ENCODE measurements at regions not wholly inside any gene's neighbourhood (a gene's known extent, or its start where the extent isn't known, plus 50 kb on each side); places are given as distances from the start of the nearest gene placed in this dataset.
A peak's percentile ranks its signal among the peaks of the same experiment; 100 is the strongest.

DNA sequence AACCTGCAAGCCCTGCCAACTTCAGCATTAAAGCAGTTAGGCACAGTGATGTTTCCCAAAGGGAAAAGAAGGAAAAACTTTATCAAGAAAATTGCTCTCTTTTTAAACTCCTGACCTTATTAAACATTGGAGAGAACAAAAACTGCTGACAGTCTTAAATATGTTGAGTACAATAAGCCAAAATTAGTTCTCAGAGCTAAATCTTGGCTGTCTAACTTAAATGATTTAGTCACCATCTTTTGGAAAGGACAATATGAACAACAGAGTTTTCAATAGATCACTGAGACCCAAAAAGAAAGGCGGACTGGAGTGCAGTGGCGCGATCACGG is 70.8 kb downstream of the DUSP6 start:
- H2AFZ ChIP-seq (ENCODE audit: low read depth), result no peak overlapping the region
- ChIA-PET CTCF (interaction anchor here (2.5 kb wide), 1 partner anchor 264 kb away, joined by 7 read pairs; no protein-coding TSS in a partner anchor), POLR2A (no interaction called here)
- no peaks in the 10 kb centered on the region for H3K9me3 ChIP-seq
- WGBS (ENCODE audit: low lambda C conversion rate), result 99% methylated on average over 4 of the region's 4 CpGs
- TF ChIP-seq, protein P1, sequence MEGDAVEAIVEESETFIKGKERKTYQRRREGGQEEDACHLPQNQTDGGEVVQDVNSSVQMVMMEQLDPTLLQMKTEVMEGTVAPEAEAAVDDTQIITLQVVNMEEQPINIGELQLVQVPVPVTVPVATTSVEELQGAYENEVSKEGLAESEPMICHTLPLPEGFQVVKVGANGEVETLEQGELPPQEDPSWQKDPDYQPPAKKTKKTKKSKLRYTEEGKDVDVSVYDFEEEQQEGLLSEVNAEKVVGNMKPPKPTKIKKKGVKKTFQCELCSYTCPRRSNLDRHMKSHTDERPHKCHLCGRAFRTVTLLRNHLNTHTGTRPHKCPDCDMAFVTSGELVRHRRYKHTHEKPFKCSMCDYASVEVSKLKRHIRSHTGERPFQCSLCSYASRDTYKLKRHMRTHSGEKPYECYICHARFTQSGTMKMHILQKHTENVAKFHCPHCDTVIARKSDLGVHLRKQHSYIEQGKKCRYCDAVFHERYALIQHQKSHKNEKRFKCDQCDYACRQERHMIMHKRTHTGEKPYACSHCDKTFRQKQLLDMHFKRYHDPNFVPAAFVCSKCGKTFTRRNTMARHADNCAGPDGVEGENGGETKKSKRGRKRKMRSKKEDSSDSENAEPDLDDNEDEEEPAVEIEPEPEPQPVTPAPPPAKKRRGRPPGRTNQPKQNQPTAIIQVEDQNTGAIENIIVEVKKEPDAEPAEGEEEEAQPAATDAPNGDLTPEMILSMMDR (IDR thresholded peaks at IDR 0.05), result no peak
- TF ChIP-seq TCF12 (IDR thresholded peaks at IDR 0.05) (no peak), RCOR1 (IDR thresholded peaks at IDR 0.05; ENCODE audit: low read length) (no peak), ELF1 (IDR thresholded peaks at IDR 0.05) (no peak), EZH2phosphoT487 (IDR thresholded peaks at IDR 0.05; ENCODE audit: borderline replicate concordance, low read depth) (no peak), TEAD4 (IDR thresholded peaks at IDR 0.05; ENCODE audit: borderline replicate concordance, insufficient read depth) (no peak), CHD2 (IDR thresholded peaks at IDR 0.05; ENCODE audit: low read length, partially characterized antibody) (no peak), EP300 (IDR thresholded peaks at IDR 0.05; ENCODE audit: borderline replicate concordance in 1 of 2, low read depth in 1 of 2, low read length in 1 of 2) (no peak), FOXM1 (IDR thresholded peaks at IDR 0.05; ENCODE audit: low read depth) (no peak), GATA2 (CRISPR knock-in tag; IDR thresholded peaks at IDR 0.05) (no peak)
- TF ChIP-seq, protein P2, sequence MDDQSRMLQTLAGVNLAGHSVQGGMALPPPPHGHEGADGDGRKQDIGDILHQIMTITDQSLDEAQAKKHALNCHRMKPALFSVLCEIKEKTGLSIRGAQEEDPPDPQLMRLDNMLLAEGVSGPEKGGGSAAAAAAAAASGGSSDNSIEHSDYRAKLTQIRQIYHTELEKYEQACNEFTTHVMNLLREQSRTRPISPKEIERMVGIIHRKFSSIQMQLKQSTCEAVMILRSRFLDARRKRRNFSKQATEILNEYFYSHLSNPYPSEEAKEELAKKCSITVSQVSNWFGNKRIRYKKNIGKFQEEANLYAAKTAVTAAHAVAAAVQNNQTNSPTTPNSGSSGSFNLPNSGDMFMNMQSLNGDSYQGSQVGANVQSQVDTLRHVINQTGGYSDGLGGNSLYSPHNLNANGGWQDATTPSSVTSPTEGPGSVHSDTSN (IDR thresholded peaks at IDR 0.05), result no peak
- TF ChIP-seq, protein P3, sequence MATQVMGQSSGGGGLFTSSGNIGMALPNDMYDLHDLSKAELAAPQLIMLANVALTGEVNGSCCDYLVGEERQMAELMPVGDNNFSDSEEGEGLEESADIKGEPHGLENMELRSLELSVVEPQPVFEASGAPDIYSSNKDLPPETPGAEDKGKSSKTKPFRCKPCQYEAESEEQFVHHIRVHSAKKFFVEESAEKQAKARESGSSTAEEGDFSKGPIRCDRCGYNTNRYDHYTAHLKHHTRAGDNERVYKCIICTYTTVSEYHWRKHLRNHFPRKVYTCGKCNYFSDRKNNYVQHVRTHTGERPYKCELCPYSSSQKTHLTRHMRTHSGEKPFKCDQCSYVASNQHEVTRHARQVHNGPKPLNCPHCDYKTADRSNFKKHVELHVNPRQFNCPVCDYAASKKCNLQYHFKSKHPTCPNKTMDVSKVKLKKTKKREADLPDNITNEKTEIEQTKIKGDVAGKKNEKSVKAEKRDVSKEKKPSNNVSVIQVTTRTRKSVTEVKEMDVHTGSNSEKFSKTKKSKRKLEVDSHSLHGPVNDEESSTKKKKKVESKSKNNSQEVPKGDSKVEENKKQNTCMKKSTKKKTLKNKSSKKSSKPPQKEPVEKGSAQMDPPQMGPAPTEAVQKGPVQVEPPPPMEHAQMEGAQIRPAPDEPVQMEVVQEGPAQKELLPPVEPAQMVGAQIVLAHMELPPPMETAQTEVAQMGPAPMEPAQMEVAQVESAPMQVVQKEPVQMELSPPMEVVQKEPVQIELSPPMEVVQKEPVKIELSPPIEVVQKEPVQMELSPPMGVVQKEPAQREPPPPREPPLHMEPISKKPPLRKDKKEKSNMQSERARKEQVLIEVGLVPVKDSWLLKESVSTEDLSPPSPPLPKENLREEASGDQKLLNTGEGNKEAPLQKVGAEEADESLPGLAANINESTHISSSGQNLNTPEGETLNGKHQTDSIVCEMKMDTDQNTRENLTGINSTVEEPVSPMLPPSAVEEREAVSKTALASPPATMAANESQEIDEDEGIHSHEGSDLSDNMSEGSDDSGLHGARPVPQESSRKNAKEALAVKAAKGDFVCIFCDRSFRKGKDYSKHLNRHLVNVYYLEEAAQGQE (IDR thresholded peaks at IDR 0.05; ENCODE audit: low read depth, low read length), result no peak
- no peaks in the 10 kb centered on the region for H3K79me2 ChIP-seq (ENCODE audit: insufficient read depth)
- H3K4me2 ChIP-seq, result no peak overlapping the region
- DNase-seq, result no peak
- H3K4me1 ChIP-seq (ENCODE audit: control insufficient read depth in 1 of 2, insufficient read depth in 2 of 2, low read depth in 1 of 2, low read length in 1 of 2), result peaks cover 22 to 24% of the 10 kb centered on the region in 2 experiments; a peak in 3 of 4 replicates
- no peaks in the 10 kb centered on the region for H3K27me3 ChIP-seq (ENCODE audit: insufficient read depth)
- H3K9me2 ChIP-seq, result no peaks in the 10 kb centered on the region
- no peak overlapping the region for H3K4me3 ChIP-seq (ENCODE audit: low read depth in 2 of 2, low read length in 1 of 2)
- H3K27ac ChIP-seq (ENCODE audit: low read depth in 2 of 2, low read length in 1 of 2), result peak overlapping the region in 1 of 2 experiments; percentile 98; a peak in 2 of 4 replicates
- no peaks in the 10 kb centered on the region for H3F3A ChIP-seq (replicated peaks; ENCODE audit: insufficient read depth)
- no peaks in the 10 kb centered on the region for H4K20me1 ChIP-seq (ENCODE audit: insufficient read depth)
- no peaks in the 10 kb centered on the region for H3K36me3 ChIP-seq (replicated peaks in 1 of 2; ENCODE audit: control insufficient read depth in 1 of 2, insufficient read depth in 2 of 2, low read length in 1 of 2)
- no peak overlapping the region for H3K9ac ChIP-seq
